ENCODE measurements at regions not wholly inside any gene's neighbourhood (a gene's known extent, or its start where the extent isn't known, plus 50 kb on each side); places are given as distances from the start of the nearest gene placed in this dataset.

DNA sequence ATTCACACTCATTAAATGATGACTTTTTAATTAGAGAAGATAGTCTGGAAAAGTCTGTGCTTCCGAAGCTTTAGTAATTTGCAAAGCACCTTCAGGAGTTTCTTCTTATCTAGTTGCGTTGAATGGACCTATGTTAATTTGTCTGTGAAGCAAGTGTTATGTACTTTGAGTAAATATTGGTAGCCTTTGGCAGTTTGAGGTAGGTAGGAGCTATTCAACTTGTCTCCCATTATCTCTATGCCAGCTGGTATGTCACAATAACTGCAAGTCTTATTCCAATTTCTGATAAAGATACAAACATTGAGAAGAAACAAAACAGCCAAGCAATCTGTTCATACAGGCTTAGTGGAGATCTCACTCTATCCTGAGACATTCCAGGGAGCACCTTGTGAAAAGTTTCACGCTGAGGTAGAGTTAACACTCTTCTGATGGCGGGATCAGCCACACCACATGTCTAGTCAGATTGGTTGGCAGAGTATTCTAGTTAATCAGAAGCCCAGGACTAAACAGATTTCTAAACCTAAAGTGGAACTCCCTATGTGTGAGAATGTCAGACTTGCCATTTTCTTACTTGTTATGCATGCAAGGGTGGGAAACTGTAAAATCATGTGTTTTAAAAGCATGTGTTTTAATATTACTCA, 219.8 kb upstream of the MANEA start:
- Histone ChIP-seq H2BK5ac (ENCODE audit: low read length) (no peak overlapping the region), H4K91ac (ENCODE audit: low read depth, low read length, poor library complexity) (no peak overlapping the region), H3K23ac (ENCODE audit: low read depth, low read length, poor library complexity) (no peak overlapping the region), H3K4me3 (ENCODE audit: low read length in 2 of 2) (no peak overlapping the region), H2BK120ac (ENCODE audit: low read depth, low read length) (no peak overlapping the region), H3K27ac (replicated peaks; ENCODE audit: low read length) (no peak overlapping the region), H3K9ac (ENCODE audit: low read depth, low read length, poor library complexity) (no peak overlapping the region), H3K79me1 (ENCODE audit: low read depth, low read length) (no peaks in the 10 kb centered on the region), H2BK15ac (ENCODE audit: low read length) (no peak overlapping the region), H3K14ac (ENCODE audit: low read length) (no peak overlapping the region), H3K4me1 (ENCODE audit: control insufficient read depth in 2 of 2, insufficient read depth in 1 of 2, low read depth in 1 of 2, low read length in 2 of 2) (no peaks in the 10 kb centered on the region), H4K8ac (ENCODE audit: low read depth, low read length) (no peak overlapping the region), H2BK12ac (ENCODE audit: low read length) (no peak overlapping the region), H3K36me3 (replicated peaks in 1 of 2; ENCODE audit: control insufficient read depth in 2 of 2, insufficient read depth in 2 of 2, low read length in 2 of 2) (no peaks in the 10 kb centered on the region), H3K27me3 (ENCODE audit: control insufficient read depth in 3 of 3, insufficient read depth in 3 of 3, low read depth in 1 of 3, low read length in 3 of 3) (no peaks in the 10 kb centered on the region), H3K9me3 (replicated peaks in 1 of 2; ENCODE audit: control insufficient read depth in 2 of 2, insufficient read depth in 1 of 2, low read depth in 1 of 2, low read length in 2 of 2) (no peaks in the 10 kb centered on the region), H3K4me2 (ENCODE audit: insufficient read depth, low read length, poor library complexity, severe bottlenecking) (no peak overlapping the region), H2AK5ac (ENCODE audit: low read depth, low read length) (no peak overlapping the region), H3K18ac (ENCODE audit: low read length) (no peak overlapping the region), H3K4ac (ENCODE audit: low read length) (no peak overlapping the region), H2AFZ (ENCODE audit: low read length) (no peak overlapping the region)
- no peak for DNase-seq (ENCODE audit: low spot score)
- WGBS, 2 donors (ENCODE audit: extremely low coverage in 2 of 2, insufficient read length in 2 of 2, insufficient replicate concordance in 1 of 2), result no CpG with 5 or more reads among the region's 4 CpGs

GRCh38 chr6:95364016-95364604, 213.2 kb upstream of the MANEA start:
- Histone ChIP-seq H3K4me3 (ENCODE audit: low read length in 2 of 2) (no peak overlapping the region), H3K14ac (ENCODE audit: low read length) (no peak overlapping the region), H4K91ac (ENCODE audit: low read depth, low read length, poor library complexity) (no peak overlapping the region), H3K27ac (replicated peaks; ENCODE audit: low read length) (no peak overlapping the region), H2BK5ac (ENCODE audit: low read length) (no peak overlapping the region), H3K4me2 (ENCODE audit: insufficient read depth, low read length, poor library complexity, severe bottlenecking) (no peak overlapping the region), H3K79me1 (ENCODE audit: low read depth, low read length) (no peaks in the 10 kb centered on the region), H2BK12ac (ENCODE audit: low read length) (no peak overlapping the region), H2BK15ac (ENCODE audit: low read length) (no peak overlapping the region), H3K4ac (ENCODE audit: low read length) (no peak overlapping the region), H3K23ac (ENCODE audit: low read depth, low read length, poor library complexity) (no peak overlapping the region), H3K36me3 (replicated peaks in 1 of 2; ENCODE audit: control insufficient read depth in 2 of 2, insufficient read depth in 2 of 2, low read length in 2 of 2) (no peaks in the 10 kb centered on the region), H3K18ac (ENCODE audit: low read length) (no peak overlapping the region), H3K9ac (ENCODE audit: low read depth, low read length, poor library complexity) (no peak overlapping the region), H2AK5ac (ENCODE audit: low read depth, low read length) (no peak overlapping the region), H3K9me3 (replicated peaks in 1 of 2; ENCODE audit: control insufficient read depth in 2 of 2, insufficient read depth in 1 of 2, low read depth in 1 of 2, low read length in 2 of 2) (peaks cover 0 to 1% of the 10 kb centered on the region in 2 donors), H4K8ac (ENCODE audit: low read depth, low read length) (no peak overlapping the region), H2AFZ (ENCODE audit: low read length) (no peak overlapping the region), H3K4me1 (ENCODE audit: control insufficient read depth in 2 of 2, insufficient read depth in 1 of 2, low read depth in 1 of 2, low read length in 2 of 2) (no peaks in the 10 kb centered on the region), H3K27me3 (ENCODE audit: control insufficient read depth in 3 of 3, insufficient read depth in 3 of 3, low read depth in 1 of 3, low read length in 3 of 3) (no peaks in the 10 kb centered on the region), H2BK120ac (ENCODE audit: low read depth, low read length) (no peak overlapping the region)
- peak; percentile 14 for DNase-seq (ENCODE audit: low spot score)
- WGBS, 2 donors (ENCODE audit: extremely low coverage in 2 of 2, insufficient read length in 2 of 2, insufficient replicate concordance in 1 of 2), result no CpG with 5 or more reads among the region's 4 CpGs

- Histone ChIP-seq H3K4me1 (ENCODE audit: control insufficient read depth in 2 of 2, insufficient read depth in 1 of 2, low read depth in 1 of 2, low read length in 2 of 2) (no peaks in the 10 kb centered on the region), H3K4ac (ENCODE audit: low read length) (no peak overlapping the region), H3K4me3 (ENCODE audit: low read length in 2 of 2) (no peak overlapping the region), H2BK5ac (ENCODE audit: low read length) (no peak overlapping the region), H4K8ac (ENCODE audit: low read depth, low read length) (no peak overlapping the region), H2BK15ac (ENCODE audit: low read length) (no peak overlapping the region), H3K27ac (replicated peaks; ENCODE audit: low read length) (no peak overlapping the region), H2BK120ac (ENCODE audit: low read depth, low read length) (no peak overlapping the region), H2BK12ac (ENCODE audit: low read length) (no peak overlapping the region), H3K36me3 (replicated peaks in 1 of 2; ENCODE audit: control insufficient read depth in 2 of 2, insufficient read depth in 2 of 2, low read length in 2 of 2) (no peaks in the 10 kb centered on the region), H3K79me1 (ENCODE audit: low read depth, low read length) (no peaks in the 10 kb centered on the region), H3K4me2 (ENCODE audit: insufficient read depth, low read length, poor library complexity, severe bottlenecking) (no peak overlapping the region), H3K18ac (ENCODE audit: low read length) (no peak overlapping the region), H4K91ac (ENCODE audit: low read depth, low read length, poor library complexity) (no peak overlapping the region), H2AK5ac (ENCODE audit: low read depth, low read length) (no peak overlapping the region), H3K9me3 (replicated peaks in 1 of 2; ENCODE audit: control insufficient read depth in 2 of 2, insufficient read depth in 1 of 2, low read depth in 1 of 2, low read length in 2 of 2) (peaks cover 0 to 1% of the 10 kb centered on the region in 2 donors), H3K27me3 (ENCODE audit: control insufficient read depth in 3 of 3, insufficient read depth in 3 of 3, low read depth in 1 of 3, low read length in 3 of 3) (no peaks in the 10 kb centered on the region), H3K14ac (ENCODE audit: low read length) (no peak overlapping the region), H3K23ac (ENCODE audit: low read depth, low read length, poor library complexity) (no peak overlapping the region), H3K9ac (ENCODE audit: low read depth, low read length, poor library complexity) (no peak overlapping the region), H2AFZ (ENCODE audit: low read length) (no peak overlapping the region)
- no CpG with 5 or more reads among the region's 2 CpGs for WGBS, 2 donors (ENCODE audit: extremely low coverage in 2 of 2, insufficient read length in 2 of 2, insufficient replicate concordance in 1 of 2)
- no peak for DNase-seq (ENCODE audit: low spot score)
Measured at GRCh38 chr6:95365454-95365853, 211.9 kb upstream of the MANEA start.

DNA sequence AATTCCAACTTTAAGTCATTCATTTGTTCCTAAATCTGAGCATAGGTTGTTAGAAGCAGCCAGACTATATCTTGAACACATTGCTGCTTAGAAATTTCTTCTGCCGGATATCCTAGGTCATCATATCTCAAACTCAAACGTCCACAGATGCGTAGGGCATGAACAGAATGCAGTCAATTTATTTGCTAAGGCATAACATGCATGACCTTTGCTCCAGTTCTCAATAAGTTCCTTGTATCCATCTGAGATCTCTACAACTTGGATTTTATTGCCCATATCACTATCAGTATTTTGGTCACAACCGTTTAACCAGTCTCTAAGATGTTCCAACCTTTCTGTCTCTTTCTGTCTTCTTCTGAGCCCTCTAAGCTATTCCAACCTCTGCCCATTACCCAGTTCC, 210.9 kb upstream of the MANEA start:
- Histone ChIP-seq H3K14ac (ENCODE audit: low read length) (no peak overlapping the region), H3K9me3 (replicated peaks in 1 of 2; ENCODE audit: control insufficient read depth in 2 of 2, insufficient read depth in 1 of 2, low read depth in 1 of 2, low read length in 2 of 2) (peaks cover 0 to 1% of the 10 kb centered on the region in 2 donors), H3K4ac (ENCODE audit: low read length) (no peak overlapping the region), H4K91ac (ENCODE audit: low read depth, low read length, poor library complexity) (no peak overlapping the region), H3K27ac (replicated peaks; ENCODE audit: low read length) (no peak overlapping the region), H3K4me2 (ENCODE audit: insufficient read depth, low read length, poor library complexity, severe bottlenecking) (no peak overlapping the region), H2AK5ac (ENCODE audit: low read depth, low read length) (no peak overlapping the region), H2BK5ac (ENCODE audit: low read length) (no peak overlapping the region), H3K4me1 (ENCODE audit: control insufficient read depth in 2 of 2, insufficient read depth in 1 of 2, low read depth in 1 of 2, low read length in 2 of 2) (no peaks in the 10 kb centered on the region), H3K23ac (ENCODE audit: low read depth, low read length, poor library complexity) (no peak overlapping the region), H3K9ac (ENCODE audit: low read depth, low read length, poor library complexity) (no peak overlapping the region), H3K79me1 (ENCODE audit: low read depth, low read length) (no peaks in the 10 kb centered on the region), H3K18ac (ENCODE audit: low read length) (no peak overlapping the region), H3K36me3 (replicated peaks in 1 of 2; ENCODE audit: control insufficient read depth in 2 of 2, insufficient read depth in 2 of 2, low read length in 2 of 2) (no peaks in the 10 kb centered on the region), H4K8ac (ENCODE audit: low read depth, low read length) (no peak overlapping the region), H2BK120ac (ENCODE audit: low read depth, low read length) (no peak overlapping the region), H2BK15ac (ENCODE audit: low read length) (no peak overlapping the region), H2BK12ac (ENCODE audit: low read length) (no peak overlapping the region), H3K27me3 (ENCODE audit: control insufficient read depth in 3 of 3, insufficient read depth in 3 of 3, low read depth in 1 of 3, low read length in 3 of 3) (no peaks in the 10 kb centered on the region), H2AFZ (ENCODE audit: low read length) (no peak overlapping the region), H3K4me3 (ENCODE audit: low read length in 2 of 2) (no peak overlapping the region)
- no CpG with 5 or more reads among the region's 4 CpGs for WGBS, 2 donors (ENCODE audit: extremely low coverage in 2 of 2, insufficient read length in 2 of 2, insufficient replicate concordance in 1 of 2)
- DNase-seq (ENCODE audit: low spot score), result no peak
